Stomach (tissue), 4 donors: ENCODE measurements at regions not wholly inside any gene's neighbourhood (a gene's known extent, or its start where the extent isn't known, plus 50 kb on each side); places are given as distances from the start of the nearest gene placed in this dataset.

Experiments used
- EP300 ChIP-seq: sonication (generic); formaldehyde crosslinking; IDR thresholded peaks from one replicate; pipeline ENCODE4 v1.6.1; 2017; ENCODE audit warnings: antibody characterized with exemption
- POLR2A ChIP-seq, 4 donors: fragments of 450-650 bp; IDR thresholded peaks; one replicate each; pipeline ENCODE4 v1.6.1; 2016; ENCODE audit warnings: antibody characterized with exemption in 4 of 4, control low read depth in 2 of 4, mild to moderate bottlenecking in 1 of 4, moderate library complexity in 1 of 4
- POLR2AphosphoS5 ChIP-seq, 3 donors: sonication (generic); formaldehyde crosslinking; IDR thresholded peaks; one replicate each; pipeline ENCODE4 v1.6.1; 2016; ENCODE audit warnings: antibody characterized with exemption in 3 of 3
- TF ChIP-seq, protein P1 (sequence below), 7 experiments: fragments of 450-650 bp in 4 of 7; fragments of 200-600 bp in 3 of 7; sonication (generic) in 3 of 7; IDR thresholded peaks; one replicate each; pipeline ENCODE4 v1.5.1; 2016 to 2019; ENCODE audit warnings: antibody characterized with exemption in 7 of 7, control low read depth in 2 of 7, mild to moderate bottlenecking in 1 of 7

DNA sequence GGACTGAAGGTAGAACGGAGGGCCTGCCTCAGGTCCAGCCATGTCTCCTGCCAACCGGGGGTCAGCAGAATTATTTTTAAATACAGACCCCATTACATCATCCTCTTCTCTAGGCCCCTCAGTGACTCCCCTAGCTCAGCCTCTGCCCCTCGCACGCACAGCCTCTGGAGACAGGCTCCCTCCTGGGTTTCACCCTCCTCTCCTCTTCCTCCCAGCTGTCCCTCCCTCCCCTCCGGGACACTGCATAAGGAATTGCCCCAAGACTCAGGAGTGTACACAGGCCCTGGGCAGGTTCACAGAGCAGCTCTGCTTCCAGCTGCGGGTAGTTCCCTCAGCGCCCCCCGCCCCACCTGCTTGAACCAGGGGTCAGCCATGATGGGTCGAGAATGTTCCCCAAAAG is 520.2 kb upstream of the MYT1L start:
- TF ChIP-seq, protein P1, sequence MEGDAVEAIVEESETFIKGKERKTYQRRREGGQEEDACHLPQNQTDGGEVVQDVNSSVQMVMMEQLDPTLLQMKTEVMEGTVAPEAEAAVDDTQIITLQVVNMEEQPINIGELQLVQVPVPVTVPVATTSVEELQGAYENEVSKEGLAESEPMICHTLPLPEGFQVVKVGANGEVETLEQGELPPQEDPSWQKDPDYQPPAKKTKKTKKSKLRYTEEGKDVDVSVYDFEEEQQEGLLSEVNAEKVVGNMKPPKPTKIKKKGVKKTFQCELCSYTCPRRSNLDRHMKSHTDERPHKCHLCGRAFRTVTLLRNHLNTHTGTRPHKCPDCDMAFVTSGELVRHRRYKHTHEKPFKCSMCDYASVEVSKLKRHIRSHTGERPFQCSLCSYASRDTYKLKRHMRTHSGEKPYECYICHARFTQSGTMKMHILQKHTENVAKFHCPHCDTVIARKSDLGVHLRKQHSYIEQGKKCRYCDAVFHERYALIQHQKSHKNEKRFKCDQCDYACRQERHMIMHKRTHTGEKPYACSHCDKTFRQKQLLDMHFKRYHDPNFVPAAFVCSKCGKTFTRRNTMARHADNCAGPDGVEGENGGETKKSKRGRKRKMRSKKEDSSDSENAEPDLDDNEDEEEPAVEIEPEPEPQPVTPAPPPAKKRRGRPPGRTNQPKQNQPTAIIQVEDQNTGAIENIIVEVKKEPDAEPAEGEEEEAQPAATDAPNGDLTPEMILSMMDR (IDR thresholded peaks at IDR 0.05), result no peak
- TF ChIP-seq EP300 (no peak), POLR2A (IDR thresholded peaks at IDR 0.05) (no peak), POLR2AphosphoS5 (IDR thresholded peaks at IDR 0.05) (no peak)
